HepG2 (cell line): ENCODE measurements at regions not wholly inside any gene's neighbourhood (a gene's known extent, or its start where the extent isn't known, plus 50 kb on each side); places are given as distances from the start of the nearest gene placed in this dataset.

Source experiments
- ATAC-seq: fragments of 200-7000 bp; cut with Tn5 transposase; 3 replicates; pipeline ENCODE4 v1.9.1; 2020; ENCODE audit warnings: mild to moderate bottlenecking, moderate library complexity
- BruUV-seq: library from RNA; stranded (reverse); fragments of 400-500 nt; replicated peaks from 2 replicates; lab custom pipeline; 2021; lab: Mats Ljungman, UMichigan
- CTCF ChIA-PET: fragments of 300-600 bp; formaldehyde crosslinking; extraction: SDS; loops from one replicate; lab custom pipeline; 2021; ENCODE audit warnings: low total read pairs, inconsistent platforms, low intra/inter-chr PET ratio; lab: Yijun Ruan, JAX
- POLR2A ChIA-PET: fragments of 350-600 bp; sonication (Branson Sonifier 250); formaldehyde crosslinking; loops from one replicate; lab custom pipeline; 2020; ENCODE audit warnings: antibody characterized with exemption, inconsistent platforms; lab: Yijun Ruan, JAX
- DNase-seq: peaks from one replicate; pipeline ENCODE4 v3.0.0-alpha.2; 2015; ENCODE audit warnings: low spot score
- FAIRE-seq: peaks from 3 replicates; lab custom pipeline; 2011; peaks lifted over from hg19 to GRCh38; lab: Jason Lieb, UNC
- H2AFZ ChIP-seq: one replicate; pipeline ENCODE4 v1.6.1; 2011; ENCODE audit warnings: low read length, inconsistent platforms
- H3K27ac ChIP-seq: fragments of 300-600 bp; 3 replicates; pipeline ENCODE4 v1.8.0; 2011; ENCODE audit warnings: mixed run types, mild to moderate bottlenecking, mixed read lengths, low read length, inconsistent platforms; ENCODE audit not compliant: insufficient read depth; ENCODE audit errors: extremely low read length
- H3K27me3 ChIP-seq, 2 experiments: fragments of 200-600 bp in 1 of 2; 2 replicates in 1 of 2; 3 replicates in 1 of 2; pipeline versions ENCODE4 v1.6.0 to v1.8.0; 2011; ENCODE audit warnings: low read length in 2 of 2, mild to moderate bottlenecking in 2 of 2, moderate library complexity in 2 of 2, inconsistent platforms in 1 of 2; ENCODE audit not compliant: insufficient read depth in 2 of 2, control insufficient read depth in 1 of 2
- H3K36me3 ChIP-seq, 2 experiments: fragments of 200-600 bp in 1 of 2; replicated peaks in 1 of 2; 2 replicates in 1 of 2; 3 replicates in 1 of 2; pipeline versions ENCODE4 v1.5.1 to v1.8.0; 2011; ENCODE audit warnings: low read length in 2 of 2, inconsistent platforms in 1 of 2; ENCODE audit not compliant: insufficient read depth in 2 of 2, control insufficient read depth in 1 of 2
- H3K4me1 ChIP-seq: 2 replicates; pipeline ENCODE4 v1.5.1; 2012; ENCODE audit warnings: low read length, inconsistent platforms; ENCODE audit not compliant: insufficient read depth
- H3K4me2 ChIP-seq: 2 replicates; pipeline ENCODE4 v1.6.0; 2011; ENCODE audit warnings: low read depth, low read length, inconsistent platforms
- H3K4me3 ChIP-seq, 3 experiments: fragments of 200-600 bp in 1 of 3; sonication (generic), shearing (Covaris generic) in 1 of 3; replicated peaks in 1 of 3; 2 replicates each; pipeline ENCODE4 v1.5.1; 2011 to 2016; ENCODE audit warnings: low read length in 3 of 3, inconsistent platforms in 2 of 3, low read depth in 2 of 3, mild to moderate bottlenecking in 2 of 3, control low read depth in 1 of 3, mixed read lengths in 1 of 3; ENCODE audit not compliant: insufficient read depth in 1 of 3
- H3K79me2 ChIP-seq: one replicate; pipeline ENCODE4 v1.6.1; 2011; ENCODE audit warnings: low read length, inconsistent platforms; ENCODE audit not compliant: insufficient read depth
- H3K9ac ChIP-seq: 2 replicates; pipeline ENCODE4 v1.6.0; 2011; ENCODE audit warnings: mild to moderate bottlenecking, low read depth, low read length, inconsistent platforms; ENCODE audit not compliant: insufficient read depth
- H3K9me3 ChIP-seq: 2 replicates; pipeline ENCODE4 v1.5.1; 2012; ENCODE audit warnings: mild to moderate bottlenecking, low read length
- H4K20me1 ChIP-seq: 2 replicates; pipeline ENCODE4 v1.6.0; 2011; ENCODE audit warnings: inconsistent platforms, mild to moderate bottlenecking, low read length, moderate library complexity; ENCODE audit not compliant: insufficient read depth
- CHCHD3 ChIP-seq: sonication (generic); formaldehyde crosslinking; IDR thresholded peaks from 2 replicates; pipeline ENCODE4 v1.8.0; 2022; ENCODE audit warnings: mild to moderate bottlenecking, missing genetic modification reagents, moderate library complexity
- FOXP1 ChIP-seq, 2 experiments: fragments of 450-650 bp in 1 of 2; IDR thresholded peaks; 2 replicates each; pipeline ENCODE4 v1.6.1; 2017 to 2018; ENCODE audit warnings: antibody characterized with exemption in 1 of 2
- HCFC1 ChIP-seq: fragments of 150-350 bp; IDR thresholded peaks from 2 replicates; pipeline ENCODE4 v1.6.1; 2014; ENCODE audit warnings: low read depth, low read length
- MAFF ChIP-seq: IDR thresholded peaks from 2 replicates; pipeline ENCODE4 v1.6.1; 2011; ENCODE audit warnings: low read depth, low read length, improper control_type of control experiment
- MAFK ChIP-seq, 2 experiments: IDR thresholded peaks in 1 of 2; conservative IDR thresholded peaks in 1 of 2; 2 replicates each; pipeline ENCODE4 v1.6.1; 2011; ENCODE audit warnings: improper control_type of control experiment in 2 of 2, low read length in 2 of 2
- PCBP1 ChIP-seq: fragments of 200-400 bp; formaldehyde crosslinking; IDR thresholded peaks from 2 replicates; pipeline ENCODE4 v1.6.1; 2017; ENCODE audit warnings: mild to moderate bottlenecking, low read depth, low read length, borderline replicate concordance
- SATB2 ChIP-seq: sonication (generic); formaldehyde crosslinking; IDR thresholded peaks from 2 replicates; pipeline ENCODE4 v1.5.0; 2020; ENCODE audit warnings: missing genetic modification reagents
- SOX13 ChIP-seq, 3 experiments: fragments of 450-650 bp in 1 of 3; sonication (generic) in 1 of 3; formaldehyde crosslinking in 1 of 3; IDR thresholded peaks in 2 of 3; conservative IDR thresholded peaks in 1 of 3; 2 replicates each; pipeline versions ENCODE4 v1.5.0 to v1.6.1; 2016 to 2020; ENCODE audit warnings: antibody characterized with exemption in 1 of 3, mild to moderate bottlenecking in 1 of 3, missing compliant biosample characterization in 1 of 3, missing genetic modification reagents in 1 of 3, moderate library complexity in 1 of 3
- TOPORS ChIP-seq: sonication (generic); formaldehyde crosslinking; IDR thresholded peaks from 2 replicates; pipeline ENCODE4 v1.8.0; 2023; ENCODE audit warnings: mild to moderate bottlenecking, missing genetic modification reagents
- ZFP36L2 ChIP-seq: sonication (generic); formaldehyde crosslinking; IDR thresholded peaks from 2 replicates; pipeline ENCODE4 v1.4.0; 2020; ENCODE audit warnings: missing genetic modification reagents
- ZNF24 ChIP-seq: fragments of 450-650 bp; IDR thresholded peaks from 2 replicates; pipeline ENCODE4 v1.6.1; 2017; ENCODE audit warnings: antibody characterized with exemption, mild to moderate bottlenecking
- ZNF670 ChIP-seq: sonication (generic); formaldehyde crosslinking; IDR thresholded peaks from 2 replicates; pipeline ENCODE4 v1.8.0; 2022; ENCODE audit warnings: mild to moderate bottlenecking, missing genetic modification reagents, borderline replicate concordance
- ZNF672 ChIP-seq: sonication (generic); formaldehyde crosslinking; IDR thresholded peaks from 2 replicates; pipeline ENCODE4 v1.8.1; 2022; ENCODE audit warnings: missing genetic modification reagents
- ZNF678 ChIP-seq: sonication (generic); formaldehyde crosslinking; IDR thresholded peaks from 2 replicates; pipeline ENCODE4 v1.4.0; 2020; ENCODE audit warnings: mild to moderate bottlenecking, missing genetic modification reagents
- ZNF746 ChIP-seq: sonication (generic); formaldehyde crosslinking; IDR thresholded peaks from 2 replicates; pipeline ENCODE4 v1.8.0; 2022; ENCODE audit warnings: mild to moderate bottlenecking, missing genetic modification reagents
- WGBS: methylation state at CpG from one replicate; pipeline ENCODE4 v1.1.6; 2017; ENCODE audit warnings: low lambda C conversion rate; 5-methylcytosine and 5-hydroxymethylcytosine counted together
- in situ Hi-C: cut with HindIII; loops from 2 replicates; pipeline ENCODE4 v1.10.0; 2017; ENCODE audit warnings: low pct_unique_long_range_greater_than_20kb; ENCODE audit not compliant: extremely low pct_ligation_motif_present
- intact Hi-C: fragments of 100-400 bp; cut with micrococcal nuclease; formaldehyde crosslinking; loops from one replicate; pipeline ENCODE4 v1.10.0; 2022; ENCODE audit not compliant: unreplicated experiment

DNA sequence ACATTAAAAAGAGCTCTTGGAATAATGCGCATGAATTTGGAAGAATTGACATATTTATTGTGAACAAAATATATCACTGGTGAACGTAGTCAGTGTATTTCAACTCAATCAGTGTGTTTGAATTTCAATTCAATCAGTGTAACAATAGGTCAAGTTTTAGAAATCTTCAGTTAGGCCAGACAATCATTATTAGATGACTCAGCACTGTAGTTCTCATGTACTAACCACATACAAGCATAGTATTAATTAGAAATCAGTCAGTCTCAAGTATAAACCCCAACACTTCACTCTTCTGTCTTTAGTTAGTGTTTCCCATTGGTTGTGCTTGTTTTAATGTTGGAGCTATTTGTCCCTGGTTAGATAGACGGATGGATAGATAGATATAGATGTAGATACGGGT, 1247.9 kb downstream of the NXPH1 start:
- Histone ChIP-seq H3K36me3 (no peaks in the 10 kb centered on the region), H4K20me1 (no peaks in the 10 kb centered on the region), H2AFZ (no peak overlapping the region), H3K9me3 (peaks cover 82% of the 10 kb centered on the region), H3K4me2 (no peak overlapping the region), H3K4me3 (no peak overlapping the region), H3K27ac (no peak overlapping the region), H3K27me3 (no peaks in the 10 kb centered on the region), H3K9ac (no peak overlapping the region), H3K79me2 (no peaks in the 10 kb centered on the region), H3K4me1 (no peaks in the 10 kb centered on the region)
- DNase-seq = no peak
- BruUV-seq = no TSS peak
- ATAC-seq = no peak
- in situ Hi-C loops (no loop called here), intact Hi-C loops (no loop called here)
- TF ChIP-seq ZNF670 = no peak
- no peak for TF ChIP-seq FOXP1 (IDR thresholded peaks at IDR 0.05)
- TF ChIP-seq FOXP1 (CRISPR knock-in tag; IDR thresholded peaks at IDR 0.05) = no peak
- no peak for TF ChIP-seq TOPORS (CRISPR knock-in tag)
- TF ChIP-seq ZNF678 (CRISPR knock-in tag) = no peak
- TF ChIP-seq MAFK (conservative IDR thresholded peaks at IDR 0.05 in 1 of 2, IDR thresholded peaks at IDR 0.05 in 1 of 2; ENCODE audit: low read length in 2 of 2) = peak; percentile 47 to 73; a peak in 3 of 4 replicates
- peak; percentile 44; the same call in 1 of the 2 replicates for TF ChIP-seq MAFF
- no peak for TF ChIP-seq PCBP1
- TF ChIP-seq ZNF746 (CRISPR knock-in tag) = no peak
- no peak for TF ChIP-seq SOX13 (IDR thresholded peaks at IDR 0.05)
- no peak for TF ChIP-seq SOX13 (CRISPR knock-in tag; conservative IDR thresholded peaks at IDR 0.05 in 1 of 2, IDR thresholded peaks at IDR 0.05 in 1 of 2)
- no peak for TF ChIP-seq HCFC1
- WGBS = 16% methylated on average over 4 of the region's 4 CpGs
- ChIA-PET CTCF (no interaction called here), POLR2A (no interaction called here)
- no peak for FAIRE-seq

DNA sequence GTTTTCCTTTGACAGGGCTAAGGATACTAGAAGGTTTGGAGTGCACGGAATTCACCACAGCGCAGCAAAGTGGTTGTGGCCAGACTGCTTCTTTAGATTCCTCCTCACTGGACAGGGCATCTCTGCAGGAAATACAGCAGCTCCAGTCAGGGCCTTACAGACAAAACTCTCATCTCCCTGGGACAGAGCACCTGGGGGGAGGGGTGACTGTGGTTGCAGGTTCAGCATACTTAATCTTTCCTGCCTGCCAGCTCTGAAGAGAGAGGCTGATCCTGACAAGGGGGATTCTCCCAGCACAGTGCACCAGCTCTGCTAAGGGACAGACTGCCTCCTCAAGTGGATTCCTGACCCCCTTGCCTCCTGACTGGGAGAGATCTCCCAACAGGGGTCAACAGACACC, 1257.9 kb downstream of the NXPH1 start:
- H3K27me3 ChIP-seq = no peaks in the 10 kb centered on the region
- no peak overlapping the region for H3K4me2 ChIP-seq
- no peak for FAIRE-seq
- no peaks in the 10 kb centered on the region for H3K79me2 ChIP-seq
- H3K4me1 ChIP-seq = no peaks in the 10 kb centered on the region
- ChIA-PET CTCF (no interaction called here), POLR2A (no interaction called here)
- no peaks in the 10 kb centered on the region for H3K36me3 ChIP-seq
- in situ Hi-C loops (no loop called here), intact Hi-C loops (no loop called here)
- ATAC-seq = no peak
- DNase-seq = no peak
- no peak overlapping the region for H3K4me3 ChIP-seq
- WGBS = no CpG with 5 or more reads among the region's 2 CpGs
- no TSS peak for BruUV-seq
- no peak overlapping the region for H3K27ac ChIP-seq
- no peak overlapping the region for H3K9ac ChIP-seq
- H4K20me1 ChIP-seq = no peaks in the 10 kb centered on the region
- peaks cover 82% of the 10 kb centered on the region for H3K9me3 ChIP-seq
- no peak overlapping the region for H2AFZ ChIP-seq
- TF ChIP-seq ZNF24 (no peak), CHCHD3 (CRISPR knock-in tag) (no peak), ZNF670 (no peak), ZFP36L2 (CRISPR knock-in tag) (no peak), SATB2 (CRISPR knock-in tag) (no peak), ZNF672 (CRISPR knock-in tag) (no peak)
- TF ChIP-seq, all 625 proteins: peak for 0
